Kidney capillary endothelial cell (primary cell): ENCODE measurements at regions not wholly inside any gene's neighbourhood (a gene's known extent, or its start where the extent isn't known, plus 50 kb on each side); places are given as distances from the start of the nearest gene placed in this dataset.

Source experiments
- DNase-seq: peaks from one replicate; pipeline ENCODE4 v3.0.0-alpha.2; 2018; ENCODE audit warnings: low spot score

DNA sequence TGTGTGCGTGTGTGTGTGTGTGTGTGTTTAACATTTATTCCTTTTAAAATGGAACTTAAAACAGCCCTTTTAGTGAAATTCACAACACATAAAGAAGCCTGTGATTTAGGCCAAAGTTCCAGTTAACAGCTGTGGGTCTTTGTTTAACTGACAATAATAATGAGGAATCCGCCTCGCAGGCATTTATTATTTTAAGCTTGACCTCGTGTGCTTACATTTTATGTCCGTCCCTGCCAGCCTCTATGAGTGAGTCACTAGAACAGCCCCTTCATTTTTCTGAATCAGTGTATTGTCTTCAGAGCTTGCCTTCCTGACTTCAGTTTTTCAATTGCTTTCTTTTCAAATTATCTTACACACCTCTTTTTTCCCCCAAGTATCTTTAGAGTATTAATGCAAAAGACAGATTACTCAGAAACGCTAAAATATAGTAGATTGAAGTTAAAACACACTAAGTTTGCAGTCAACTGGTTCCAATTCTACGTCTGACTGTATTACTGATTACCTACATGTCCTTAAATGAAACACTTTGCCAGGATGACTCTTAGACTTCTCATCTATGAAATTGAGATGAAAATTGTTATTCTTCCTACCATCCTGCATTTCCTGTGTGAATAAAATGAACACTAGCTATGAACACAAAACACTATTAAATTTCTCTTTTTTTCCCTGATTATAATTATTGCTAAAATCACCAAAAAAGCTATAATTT is 319.6 kb upstream of the HS3ST1 start:
- peak; percentile 87 for DNase-seq

DNA sequence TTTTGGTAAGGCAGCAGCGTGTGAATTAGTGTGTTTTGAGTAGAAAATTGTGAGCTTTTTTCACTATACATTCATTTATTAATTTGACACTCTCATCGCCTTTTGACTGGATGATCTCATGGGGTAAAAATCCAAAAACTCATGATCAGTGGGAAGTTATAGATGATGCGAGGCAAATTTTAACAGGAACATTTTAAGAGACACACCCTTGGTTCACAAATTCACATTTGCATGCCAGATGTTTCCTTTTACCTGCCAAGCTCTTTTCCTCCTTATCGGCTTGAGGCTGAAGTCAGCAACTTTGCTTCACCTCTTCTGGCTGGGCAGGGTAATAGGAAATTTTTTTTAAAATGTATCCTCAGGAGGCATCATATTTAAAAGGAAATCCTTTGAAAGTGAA is 318.0 kb upstream of the HS3ST1 start:
- no peak for DNase-seq

DNA sequence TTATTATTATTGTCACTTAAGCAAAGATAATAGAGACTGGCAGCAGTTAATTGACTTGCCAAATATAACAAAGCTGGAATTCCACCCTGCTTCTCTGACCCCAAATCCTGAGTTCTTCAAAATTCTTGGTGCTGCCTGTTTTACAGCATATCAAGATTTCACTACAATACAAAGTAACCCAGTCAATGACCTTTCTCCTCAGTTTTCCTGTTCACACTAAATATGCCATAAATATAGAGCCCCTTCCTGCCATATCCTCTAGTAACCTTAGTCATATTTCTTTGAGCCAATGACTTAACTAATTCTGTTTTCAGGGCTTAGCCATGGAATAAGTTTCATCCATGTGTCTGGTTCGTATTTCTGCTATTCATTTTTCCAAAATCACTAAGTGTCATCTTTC is 315.3 kb upstream of the HS3ST1 start:
- peak; percentile 70 for DNase-seq

DNA sequence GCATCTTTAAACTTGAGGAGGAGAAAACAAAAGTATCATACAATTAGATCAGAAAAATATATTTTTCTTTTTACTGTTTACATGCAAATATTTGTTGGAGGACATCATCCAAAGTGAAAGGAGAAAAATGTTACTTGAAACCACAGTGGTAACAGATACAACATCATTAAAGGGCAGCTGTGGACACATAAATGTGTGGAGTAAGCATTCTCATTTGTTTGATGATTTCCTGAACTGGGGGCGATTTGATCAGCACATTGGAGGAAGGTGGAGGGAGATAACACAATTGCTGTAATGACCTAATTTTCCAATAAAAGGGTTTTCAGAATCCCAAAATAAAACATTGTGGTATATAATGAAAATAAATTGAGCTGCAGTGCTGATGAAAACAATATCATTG is 314.5 kb upstream of the HS3ST1 start:
- no peak for DNase-seq

DNA sequence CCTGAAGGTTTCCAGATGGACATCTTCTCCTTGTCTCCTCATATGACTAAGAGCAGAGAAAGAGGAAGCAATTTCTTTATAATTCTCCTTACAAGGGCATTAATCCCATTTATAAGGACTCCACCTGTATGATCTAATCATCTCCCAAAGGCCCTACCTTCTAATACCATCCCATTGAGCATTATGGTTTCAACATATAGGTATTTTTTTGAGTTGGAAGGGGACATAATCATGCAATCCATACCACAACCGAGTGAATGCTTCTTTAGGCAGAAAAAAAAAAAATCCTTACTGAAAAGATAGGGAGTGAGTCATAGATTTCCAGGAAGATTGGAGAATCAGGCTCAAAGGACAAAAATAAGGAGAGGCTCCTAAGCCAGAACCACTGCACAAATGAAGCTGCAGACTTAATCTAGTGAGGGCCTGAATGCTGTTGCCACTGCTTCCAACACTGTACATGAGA is 312.5 kb upstream of the HS3ST1 start:
- DNase-seq = no peak

DNA sequence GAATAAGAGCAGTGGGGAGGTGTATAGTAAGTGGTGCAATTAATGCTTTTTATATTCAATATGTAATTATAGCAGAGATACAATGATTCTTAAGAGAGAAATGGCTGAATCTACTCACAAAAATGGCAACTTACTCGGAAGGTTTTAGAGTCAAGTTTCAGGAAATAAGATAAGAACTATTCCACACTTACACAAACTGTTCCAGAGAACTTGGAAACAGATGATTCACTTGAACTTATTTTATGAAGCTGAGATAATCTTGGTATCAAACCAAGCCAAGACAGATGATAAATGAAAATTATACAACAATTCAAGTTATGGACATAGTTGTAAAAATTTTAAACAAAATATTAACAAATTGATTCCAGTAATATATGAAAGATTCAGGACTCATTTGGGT is 311.3 kb upstream of the HS3ST1 start:
- DNase-seq = no peak

DNA sequence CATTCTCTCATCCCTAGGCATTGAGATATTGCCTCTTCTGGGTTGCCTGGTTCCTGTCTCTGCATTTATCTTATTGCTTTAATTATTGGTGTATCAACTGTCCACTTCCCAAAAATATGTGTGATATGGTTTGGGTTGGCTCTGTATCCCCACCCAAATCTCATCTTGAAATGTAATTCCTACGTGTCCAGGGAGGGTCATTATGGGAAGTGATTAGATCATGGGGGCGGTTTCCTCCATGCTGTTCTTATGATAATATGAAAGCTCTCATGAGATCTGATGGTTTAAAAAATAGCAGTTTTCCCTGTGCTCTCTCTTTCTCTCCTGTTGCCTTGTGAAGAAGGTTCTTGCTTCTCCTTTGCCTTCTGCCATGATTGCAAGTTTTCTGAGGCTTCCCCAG is 308.3 kb upstream of the HS3ST1 start:
- DNase-seq = no peak

DNA sequence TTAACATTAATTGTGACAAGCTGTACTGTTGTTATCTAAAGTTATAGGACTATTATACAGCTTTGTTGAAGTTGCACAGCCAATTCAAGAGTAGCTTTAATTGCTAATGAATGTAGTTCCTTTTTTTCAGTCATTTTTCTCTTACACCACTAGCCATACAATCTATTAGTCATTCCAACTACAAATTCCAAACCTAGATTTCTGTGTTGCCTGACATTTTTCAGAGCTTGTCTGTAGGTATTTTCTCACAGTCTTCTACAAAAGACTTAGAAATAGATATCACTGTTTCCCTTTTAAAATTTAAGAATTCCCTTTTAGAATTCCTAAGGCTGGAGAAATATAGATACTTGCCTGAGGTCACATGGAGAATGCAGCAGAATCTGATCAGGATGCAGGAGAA is 307.0 kb upstream of the HS3ST1 start:
- DNase-seq = no peak

DNA sequence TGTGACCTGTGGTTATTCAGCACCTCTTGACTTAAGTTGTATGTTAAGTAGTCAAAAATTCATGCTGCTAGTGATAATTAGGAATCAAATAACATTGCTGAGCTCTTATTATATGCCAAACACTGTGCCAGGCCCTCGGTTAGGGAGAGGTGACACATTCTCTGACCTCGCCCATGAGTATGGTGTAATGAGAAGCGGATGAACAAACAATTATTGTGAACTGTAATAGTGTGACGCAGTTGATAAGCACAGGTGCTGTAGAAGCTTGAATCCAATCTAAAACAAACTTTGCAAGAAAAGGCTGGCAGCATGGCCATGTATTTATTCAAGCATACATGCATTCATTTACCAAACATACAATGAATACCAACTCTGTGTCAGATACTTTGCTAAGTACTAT is 303.5 kb upstream of the HS3ST1 start:
- DNase-seq = no peak

DNA sequence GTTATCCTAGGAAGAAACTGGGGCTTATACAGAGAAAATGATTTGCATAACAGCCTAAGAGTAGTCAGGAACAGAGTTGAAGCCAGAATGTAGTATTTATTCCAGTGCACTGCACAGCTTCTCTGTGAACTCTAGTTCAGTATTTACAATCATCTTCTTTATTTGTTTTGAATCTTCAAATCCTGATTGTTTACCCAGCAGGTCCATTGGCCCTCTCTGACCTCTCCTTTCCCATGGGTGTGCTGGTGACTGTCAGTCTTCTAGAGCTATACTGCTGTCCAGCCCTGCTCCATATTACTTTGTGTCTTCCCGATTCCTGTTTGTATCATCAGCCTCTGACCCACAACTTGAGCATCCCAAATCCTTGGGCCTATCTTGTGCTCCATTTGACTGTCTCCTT is 301.9 kb upstream of the HS3ST1 start:
- no peak for DNase-seq

DNA sequence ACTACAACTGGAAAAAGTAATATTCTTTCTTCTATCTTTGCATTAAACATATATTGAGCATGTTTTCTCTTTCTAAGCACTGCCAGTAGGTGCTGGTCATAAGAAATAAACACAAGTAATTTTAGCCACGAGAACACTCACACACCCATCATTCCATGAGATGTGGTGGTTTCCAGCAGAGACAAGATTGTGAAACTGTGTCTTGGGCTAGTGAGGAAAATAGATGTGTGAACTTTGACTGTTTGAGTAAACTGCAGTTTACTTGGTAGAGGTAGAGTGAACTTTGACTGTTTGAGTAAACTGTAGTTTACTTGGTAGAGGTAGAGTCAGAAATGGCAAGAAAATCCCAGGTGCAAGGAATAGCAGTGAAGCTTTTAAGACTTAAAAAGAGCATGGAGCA is 300.9 kb upstream of the HS3ST1 start:
- DNase-seq = no peak

DNA sequence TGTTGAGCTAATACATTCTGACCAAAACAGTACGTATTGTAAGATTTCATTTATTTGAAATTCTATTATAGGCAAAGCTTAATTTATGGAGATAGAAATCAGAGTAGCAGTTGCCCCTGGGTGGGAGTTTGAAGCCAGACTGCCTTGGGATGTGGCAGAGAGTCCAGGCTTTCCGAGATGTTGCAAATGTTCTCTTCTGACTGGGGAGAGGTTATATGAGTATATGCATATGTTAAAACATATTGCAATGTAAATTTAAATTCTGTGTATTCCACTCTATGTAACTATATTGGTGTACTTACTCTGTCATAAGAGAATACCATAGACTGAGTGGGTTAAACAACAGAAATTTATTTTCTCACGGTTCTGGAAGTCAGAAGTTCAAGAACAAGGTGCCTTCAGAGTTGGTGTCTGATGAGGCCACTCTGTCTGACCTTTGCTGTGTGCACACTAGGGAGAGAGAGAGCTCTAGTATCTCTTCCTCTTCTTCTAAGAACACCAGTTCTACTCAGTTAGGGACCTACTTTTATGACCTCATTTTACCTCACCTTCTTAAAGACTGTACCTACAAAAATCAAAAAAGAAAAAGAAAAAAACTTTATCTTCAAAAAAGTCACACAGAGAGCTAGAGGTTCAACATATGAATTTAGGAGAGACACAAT is 299.3 kb upstream of the HS3ST1 start:
- no peak for DNase-seq

DNA sequence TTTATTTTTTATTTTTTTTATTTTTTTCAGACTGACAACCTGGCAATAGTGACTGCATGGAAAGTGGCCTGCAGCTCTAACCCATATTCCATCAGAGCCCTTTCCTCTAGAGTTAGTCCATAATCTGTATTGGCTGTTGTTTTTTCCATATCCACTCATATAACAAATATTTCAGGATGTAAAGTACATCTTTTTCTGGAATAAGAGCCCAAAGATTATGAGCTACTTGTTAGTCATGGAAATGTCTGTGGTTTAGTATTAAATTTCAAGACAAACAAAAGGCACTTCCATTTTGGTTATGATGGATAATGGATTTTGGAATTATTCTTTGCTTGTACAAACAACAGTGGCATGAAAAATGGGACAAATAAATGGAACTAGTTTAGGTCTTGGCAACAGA is 296.0 kb upstream of the HS3ST1 start:
- DNase-seq = peak; percentile 38

DNA sequence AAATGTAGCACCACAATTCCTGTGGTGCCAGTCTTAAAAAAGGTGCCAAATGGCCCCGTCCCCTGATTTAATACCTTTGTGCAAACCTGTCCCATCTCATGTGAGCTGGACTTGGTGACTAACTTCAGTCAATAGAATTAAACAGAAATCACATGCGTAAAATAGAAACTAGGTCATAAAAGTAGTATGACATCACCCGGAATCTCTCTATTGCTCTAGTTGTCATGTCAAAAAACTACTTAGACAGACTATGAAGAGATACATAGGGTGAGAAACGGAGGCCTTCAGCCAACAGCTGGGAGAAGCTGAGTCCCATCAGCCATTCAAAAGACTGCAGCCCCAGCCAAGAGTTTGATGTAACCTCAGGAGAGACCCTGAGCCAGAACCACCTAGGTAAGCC is 293.5 kb upstream of the HS3ST1 start:
- DNase-seq = no peak

DNA sequence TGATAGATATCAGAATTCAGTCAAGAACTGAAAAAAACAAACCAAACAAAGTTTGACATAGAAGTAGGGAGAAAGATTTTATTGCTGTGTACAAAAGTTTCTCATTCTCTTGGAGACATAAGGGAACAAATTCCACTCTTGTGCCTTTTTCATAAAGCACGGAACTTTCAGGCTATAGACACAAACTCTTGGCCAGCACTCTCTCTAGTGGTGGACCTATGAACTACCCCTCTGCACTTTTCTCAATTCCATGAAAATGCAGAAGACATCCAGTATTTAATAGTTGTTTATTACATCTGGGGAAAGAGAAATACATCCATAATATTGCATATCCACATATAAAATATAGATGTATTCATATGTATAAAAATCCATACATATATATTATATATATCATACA is 291.6 kb upstream of the HS3ST1 start:
- DNase-seq = peak; percentile 66

DNA sequence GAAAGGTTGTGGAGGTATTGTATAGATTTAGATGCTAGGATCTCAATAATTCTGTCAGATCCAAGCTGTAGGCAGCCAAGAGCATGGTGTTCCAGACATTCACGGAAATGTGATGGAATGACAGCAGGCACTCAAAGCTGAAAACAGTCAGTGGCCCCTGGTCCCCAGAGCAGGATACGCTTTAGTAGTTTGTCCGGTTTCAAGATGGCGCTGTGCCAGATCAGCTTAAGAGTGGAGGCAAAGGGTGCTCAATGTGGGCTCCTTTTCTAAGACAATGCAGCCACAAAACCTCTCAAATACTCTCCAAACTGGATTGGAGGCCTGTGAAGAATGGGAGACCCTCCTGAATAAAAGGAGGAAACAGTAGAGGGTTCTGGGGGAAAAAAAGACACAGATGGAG is 291.2 kb upstream of the HS3ST1 start:
- no peak for DNase-seq

DNA sequence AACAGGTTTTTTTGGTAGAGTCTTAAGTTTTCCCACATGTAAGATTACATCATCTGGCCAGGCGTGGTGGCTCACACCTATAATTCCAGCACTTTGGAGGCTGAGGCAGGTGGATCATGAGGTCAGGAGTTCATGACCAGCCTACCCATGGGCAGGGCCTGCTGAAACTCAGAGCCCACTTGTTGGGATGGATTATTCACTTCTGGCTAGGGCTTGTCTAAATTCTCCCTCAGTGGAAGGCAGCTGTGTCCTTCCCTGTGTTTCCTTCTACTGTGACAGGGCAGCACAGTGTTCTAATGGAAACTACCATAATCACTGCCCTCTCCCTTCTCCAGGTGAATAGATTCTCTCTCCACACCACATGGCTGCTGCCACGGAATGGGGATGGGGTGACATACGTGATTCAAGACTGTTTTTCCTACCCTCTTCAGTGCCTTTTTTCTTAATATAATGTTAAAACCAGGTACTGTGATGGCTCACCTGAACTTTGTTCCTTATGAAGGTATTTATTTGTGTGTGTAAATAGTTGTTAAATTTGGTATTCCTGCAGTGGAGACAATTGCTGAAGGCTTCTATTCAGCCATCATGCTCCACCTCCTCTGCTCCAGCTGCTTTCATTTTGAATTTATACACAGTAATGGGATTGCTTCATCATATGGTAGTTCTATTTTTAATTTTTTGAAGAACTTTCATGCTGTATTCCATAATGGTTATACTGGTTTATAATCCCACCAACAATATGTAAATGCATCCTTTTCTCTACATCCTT is 287.2 kb upstream of the HS3ST1 start:
- DNase-seq = no peak

DNA sequence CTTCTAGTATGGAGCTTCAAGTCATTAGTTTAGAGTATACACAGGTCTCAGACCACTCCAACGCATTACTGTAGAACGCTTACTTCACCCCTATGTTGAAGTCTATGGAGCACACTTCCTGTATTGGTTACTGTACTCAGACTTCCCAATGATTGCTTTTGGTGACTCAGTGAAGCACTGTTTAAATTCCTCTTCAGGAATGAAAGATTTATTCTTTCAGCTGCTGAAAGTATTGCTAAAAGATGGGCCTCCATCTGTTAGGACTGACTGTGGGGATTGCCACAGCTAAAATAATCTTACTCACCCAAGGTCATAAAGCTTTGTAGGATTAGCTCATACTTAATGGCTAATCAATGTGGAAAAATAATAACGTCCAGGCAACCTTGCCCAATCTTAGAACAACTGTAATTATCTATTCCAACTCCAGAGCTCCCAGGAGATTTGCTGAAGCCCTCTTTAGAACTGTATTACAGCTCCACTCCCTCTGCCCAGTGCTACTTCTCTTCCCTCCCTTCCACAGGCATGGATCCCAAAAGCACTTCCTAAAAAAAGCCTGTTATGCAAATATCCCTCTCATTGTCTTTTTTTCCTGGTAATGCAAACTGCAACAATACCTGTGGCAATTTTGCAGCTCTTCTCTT is 281.9 kb upstream of the HS3ST1 start:
- no peak for DNase-seq

DNA sequence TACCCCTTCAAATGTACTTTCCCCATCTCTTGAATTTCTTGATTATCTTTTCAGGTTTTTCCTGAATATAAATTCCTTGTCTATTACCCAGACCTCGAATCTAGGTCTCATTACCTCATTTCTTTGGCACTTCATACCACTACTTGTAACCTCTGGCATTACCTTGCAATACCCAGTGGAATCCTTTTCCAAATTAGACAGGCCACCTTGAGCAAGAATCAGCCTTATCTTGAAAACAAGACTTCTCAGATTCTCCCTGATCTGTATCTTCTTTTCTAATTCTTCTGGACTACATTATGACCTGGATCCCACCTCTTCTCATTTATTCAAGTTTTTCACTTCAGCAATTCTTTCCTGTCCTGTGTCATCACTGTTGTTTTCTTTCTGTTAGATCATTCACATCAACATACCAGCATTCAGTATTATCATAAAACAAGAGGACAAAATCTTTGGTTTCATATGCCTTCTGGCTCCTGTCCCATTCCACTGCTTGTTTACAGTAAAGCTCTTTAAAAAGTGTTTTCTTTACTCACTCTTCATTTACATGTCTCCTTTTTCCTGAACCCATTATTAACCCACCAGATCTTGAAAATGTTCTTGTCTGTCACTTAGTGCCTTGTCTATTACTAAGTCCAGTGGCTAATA is 275.6 kb upstream of the HS3ST1 start:
- DNase-seq = no peak

DNA sequence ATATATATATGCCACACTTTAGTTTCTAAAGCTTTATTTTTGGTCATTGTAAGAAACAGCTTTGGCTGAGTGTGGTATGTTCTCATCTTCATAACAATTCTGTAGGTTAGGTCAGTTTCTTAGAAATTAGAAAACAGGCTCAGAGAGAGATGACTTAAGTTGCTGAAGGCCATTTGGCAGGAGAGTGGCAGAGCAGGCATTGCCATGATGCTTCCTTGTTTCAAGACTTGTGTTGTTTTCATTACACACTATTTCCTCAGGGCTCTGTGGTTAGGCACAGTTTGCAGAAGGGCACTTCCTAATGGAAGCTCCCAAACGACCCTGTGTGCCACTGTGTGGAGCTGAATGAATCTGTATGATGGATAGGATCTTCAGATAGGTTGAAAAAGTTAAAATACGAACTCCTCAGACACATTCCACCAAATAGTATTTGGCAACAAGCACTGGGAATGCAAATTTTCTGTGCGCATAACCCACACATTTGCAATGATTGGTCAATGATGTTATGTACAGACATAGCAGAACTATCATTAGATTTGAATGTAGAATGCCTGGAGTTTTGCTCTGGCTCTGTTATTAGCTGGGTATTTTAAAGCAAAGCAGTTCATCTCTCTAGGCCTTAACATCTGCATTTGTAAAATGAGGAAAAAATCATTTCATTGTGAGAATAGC is 274.3 kb upstream of the HS3ST1 start:
- DNase-seq = no peak

DNA sequence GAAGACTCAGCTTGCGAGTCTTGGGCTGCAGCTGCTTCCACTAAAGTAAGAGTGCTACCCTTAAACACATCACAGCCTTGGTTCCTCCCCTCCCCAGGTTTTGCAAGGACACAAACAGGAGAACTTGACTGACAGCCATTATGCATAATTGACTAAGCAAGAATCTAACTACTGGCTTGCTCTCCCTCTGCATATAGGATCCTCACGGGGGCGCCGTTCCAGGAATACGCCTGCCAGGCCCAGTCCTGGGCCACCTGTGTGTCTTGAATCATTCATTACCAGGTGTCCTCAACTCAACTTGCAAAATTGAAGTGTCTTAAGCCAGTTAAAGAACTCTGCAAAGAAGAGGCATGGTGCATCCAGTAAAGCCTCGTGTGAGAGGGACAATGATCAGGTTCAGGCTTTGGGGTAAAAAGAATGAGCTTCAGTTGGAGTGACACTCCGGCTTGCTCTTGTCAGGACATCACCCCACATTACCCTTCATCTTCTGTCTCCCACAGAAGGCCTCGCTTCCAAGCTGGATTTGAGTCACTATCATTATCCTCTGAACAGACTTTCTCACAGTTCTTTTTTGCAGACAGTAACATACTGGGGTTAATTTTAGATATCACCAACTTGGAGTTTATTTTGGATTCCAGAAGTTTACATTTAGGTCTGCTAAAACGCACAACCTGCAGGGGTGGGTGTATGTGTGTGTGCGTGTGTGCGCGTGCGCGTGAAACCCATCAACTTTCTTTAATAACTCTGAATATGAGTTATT is 273.5 kb upstream of the HS3ST1 start:
- no peak for DNase-seq
